Neural progenitor cell (in vitro differentiated cells): ENCODE measurements at regions not wholly inside any gene's neighbourhood (a gene's known extent, or its start where the extent isn't known, plus 50 kb on each side); places are given as distances from the start of the nearest gene placed in this dataset.

Experiments used
- DNase-seq: peaks from one replicate; pipeline ENCODE4 v3.0.0-alpha.2; 2016; ENCODE audit warnings: low spot score
- H2AFZ ChIP-seq: fragments of 200-600 bp; sonication (generic); replicated peaks from 2 replicates; pipeline ENCODE4 v1.6.1; 2016; ENCODE audit warnings: antibody characterized with exemption
- H3F3A ChIP-seq: fragments of 200-600 bp; sonication (generic); 2 replicates; pipeline ENCODE4 v1.6.1; 2016; ENCODE audit warnings: antibody characterized with exemption, low read depth
- H3K27ac ChIP-seq: fragments of 200-600 bp; sonication (generic); 2 replicates; pipeline ENCODE4 v1.5.1; 2016; ENCODE audit warnings: mild to moderate bottlenecking
- H3K27me3 ChIP-seq: fragments of 200-600 bp; sonication (generic); 2 replicates; pipeline ENCODE4 v1.6.1; 2016; ENCODE audit warnings: mild to moderate bottlenecking, moderate library complexity
- H3K36me3 ChIP-seq: fragments of 200-600 bp; sonication (generic); 2 replicates; pipeline ENCODE4 v1.5.1; 2016
- H3K4me1 ChIP-seq: fragments of 200-600 bp; sonication (generic); 2 replicates; pipeline ENCODE4 v1.6.1; 2016; ENCODE audit warnings: mixed run types
- H3K4me2 ChIP-seq: fragments of 200-600 bp; sonication (generic); 2 replicates; pipeline ENCODE4 v1.6.1; 2016
- H3K4me3 ChIP-seq: fragments of 200-600 bp; sonication (generic); 2 replicates; pipeline ENCODE4 v1.5.1; 2016
- H3K79me2 ChIP-seq: fragments of 200-600 bp; sonication (generic); 2 replicates; pipeline ENCODE4 v1.6.1; 2016; ENCODE audit warnings: low read depth
- H3K9ac ChIP-seq: fragments of 200-600 bp; sonication (generic); 2 replicates; pipeline ENCODE4 v1.6.1; 2016
- H3K9me3 ChIP-seq: fragments of 200-600 bp; sonication (generic); 2 replicates; pipeline ENCODE4 v1.5.1; 2016; ENCODE audit warnings: low read depth
- H4K20me1 ChIP-seq: fragments of 200-600 bp; sonication (generic); 2 replicates; pipeline ENCODE4 v1.6.1; 2016; ENCODE audit warnings: low read depth
- H3K27ac Mint-ChIP-seq: 3 replicates; pipeline ENCODE4 v1.8.0; 2021; ENCODE audit warnings: mixed read lengths
- H3K27me3 Mint-ChIP-seq: 2 replicates; pipeline ENCODE4 v1.8.0; 2022; ENCODE audit warnings: low read depth, mild to moderate bottlenecking, inconsistent platforms, moderate library complexity, mixed read lengths; ENCODE audit not compliant: insufficient read depth
- H3K36me3 Mint-ChIP-seq: 3 replicates; pipeline ENCODE4 v1.8.0; 2021; ENCODE audit warnings: mixed read lengths
- H3K4me1 Mint-ChIP-seq: 3 replicates; pipeline ENCODE4 v1.8.0; 2021; ENCODE audit warnings: mixed read lengths
- H3K4me3 Mint-ChIP-seq: 3 replicates; pipeline ENCODE4 v1.8.0; 2021; ENCODE audit warnings: mild to moderate bottlenecking, moderate library complexity, mixed read lengths
- H3K9me3 Mint-ChIP-seq: 3 replicates; pipeline ENCODE4 v1.8.0; 2020; ENCODE audit warnings: mixed read lengths
- EZH2 ChIP-seq: fragments of 200-600 bp; sonication (generic); IDR thresholded peaks from 2 replicates; pipeline ENCODE4 v1.6.1; 2017; ENCODE audit warnings: antibody characterized with exemption, mild to moderate bottlenecking, moderate library complexity
- EZH2phosphoT487 ChIP-seq: fragments of 200-600 bp; sonication (generic); IDR thresholded peaks from 2 replicates; pipeline ENCODE4 v1.6.1; 2017; ENCODE audit warnings: antibody characterized with exemption
- TF ChIP-seq, protein P1 (sequence below): fragments of 200-600 bp; sonication (generic); IDR thresholded peaks from 2 replicates; pipeline ENCODE4 v1.5.1; 2017; ENCODE audit warnings: antibody characterized with exemption, mild to moderate bottlenecking

DNA sequence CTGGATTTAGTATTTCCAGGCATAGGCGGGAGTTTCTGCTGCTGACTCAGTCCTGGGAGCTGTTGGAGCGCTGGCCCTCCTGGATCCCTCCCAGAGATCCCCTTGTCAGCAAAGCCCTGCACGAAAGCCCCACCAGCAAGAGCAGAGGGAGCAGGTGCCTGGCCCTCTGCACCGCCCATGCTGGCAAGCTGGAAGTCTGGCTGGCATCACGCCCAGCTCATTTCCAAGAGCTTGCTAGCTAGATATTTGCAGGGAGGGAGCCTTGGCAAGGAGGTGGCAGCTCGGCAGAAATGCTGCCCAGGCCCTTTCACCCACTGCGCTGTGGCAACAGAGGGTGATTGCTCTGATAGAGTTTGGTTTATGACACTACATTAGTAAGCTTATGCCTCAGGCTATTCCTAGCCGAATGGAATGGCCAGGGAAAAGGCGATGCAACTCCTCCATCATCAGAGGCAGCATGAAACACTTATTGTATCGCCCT lies 193.9 kb downstream of the EMP1 start:
- Histone ChIP-seq H3K27ac (no peak overlapping the region), H3K4me1 (peaks cover 19% of the 10 kb centered on the region), H3K36me3 (no peaks in the 10 kb centered on the region), H3K27me3 (no peaks in the 10 kb centered on the region), H3K4me2 (no peak overlapping the region), H2AFZ (no peak overlapping the region), H3K79me2 (no peaks in the 10 kb centered on the region), H4K20me1 (no peaks in the 10 kb centered on the region), H3K9ac (no peak overlapping the region), H3F3A (no peaks in the 10 kb centered on the region), H3K4me3 (no peak overlapping the region), H3K9me3 (no peaks in the 10 kb centered on the region)
- H3K27me3 Mint-ChIP-seq = peaks cover under 1% of the 10 kb centered on the region
- no peaks in the 10 kb centered on the region for H3K9me3 Mint-ChIP-seq
- no peak overlapping the region for H3K4me3 Mint-ChIP-seq
- DNase-seq = no peak
- TF ChIP-seq EZH2phosphoT487 (no peak), EZH2 (no peak)
- TF ChIP-seq, protein P1, sequence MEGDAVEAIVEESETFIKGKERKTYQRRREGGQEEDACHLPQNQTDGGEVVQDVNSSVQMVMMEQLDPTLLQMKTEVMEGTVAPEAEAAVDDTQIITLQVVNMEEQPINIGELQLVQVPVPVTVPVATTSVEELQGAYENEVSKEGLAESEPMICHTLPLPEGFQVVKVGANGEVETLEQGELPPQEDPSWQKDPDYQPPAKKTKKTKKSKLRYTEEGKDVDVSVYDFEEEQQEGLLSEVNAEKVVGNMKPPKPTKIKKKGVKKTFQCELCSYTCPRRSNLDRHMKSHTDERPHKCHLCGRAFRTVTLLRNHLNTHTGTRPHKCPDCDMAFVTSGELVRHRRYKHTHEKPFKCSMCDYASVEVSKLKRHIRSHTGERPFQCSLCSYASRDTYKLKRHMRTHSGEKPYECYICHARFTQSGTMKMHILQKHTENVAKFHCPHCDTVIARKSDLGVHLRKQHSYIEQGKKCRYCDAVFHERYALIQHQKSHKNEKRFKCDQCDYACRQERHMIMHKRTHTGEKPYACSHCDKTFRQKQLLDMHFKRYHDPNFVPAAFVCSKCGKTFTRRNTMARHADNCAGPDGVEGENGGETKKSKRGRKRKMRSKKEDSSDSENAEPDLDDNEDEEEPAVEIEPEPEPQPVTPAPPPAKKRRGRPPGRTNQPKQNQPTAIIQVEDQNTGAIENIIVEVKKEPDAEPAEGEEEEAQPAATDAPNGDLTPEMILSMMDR = no peak
- H3K4me1 Mint-ChIP-seq = no peaks in the 10 kb centered on the region
- H3K36me3 Mint-ChIP-seq = no peaks in the 10 kb centered on the region
- no peak overlapping the region for H3K27ac Mint-ChIP-seq

DNA sequence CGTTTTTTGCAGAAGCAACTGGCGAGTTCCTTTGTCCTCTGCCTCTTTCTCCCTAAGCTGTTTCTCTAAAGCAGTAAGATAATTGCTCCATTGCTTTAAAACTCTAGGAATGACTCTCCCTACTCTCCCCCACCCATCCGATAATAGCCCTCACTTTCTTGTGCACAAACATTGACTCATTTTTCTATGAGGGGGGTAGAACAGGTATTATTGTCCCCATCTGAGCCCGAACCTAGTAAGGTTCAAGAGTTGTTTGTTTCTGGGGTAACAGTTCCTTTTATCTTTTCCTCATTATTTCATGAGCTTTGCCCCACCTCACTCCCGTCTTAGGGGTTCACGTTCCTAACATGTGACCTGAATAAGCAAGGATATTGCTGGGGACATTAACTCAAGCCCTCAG lies 190.6 kb downstream of the EMP1 start:
- H3F3A ChIP-seq = no peaks in the 10 kb centered on the region
- H3K9me3 ChIP-seq = no peaks in the 10 kb centered on the region
- peaks cover 19% of the 10 kb centered on the region for H3K4me1 ChIP-seq
- Mint-ChIP-seq H3K27ac (no peak overlapping the region), H3K27me3 (peaks cover 3% of the 10 kb centered on the region), H3K36me3 (no peaks in the 10 kb centered on the region), H3K9me3 (no peaks in the 10 kb centered on the region), H3K4me3 (no peak overlapping the region), H3K4me1 (no peaks in the 10 kb centered on the region)
- H4K20me1 ChIP-seq = no peaks in the 10 kb centered on the region
- no peak overlapping the region for H3K9ac ChIP-seq
- H3K4me3 ChIP-seq = no peak overlapping the region
- H3K36me3 ChIP-seq = no peaks in the 10 kb centered on the region
- no peak for TF ChIP-seq EZH2phosphoT487
- TF ChIP-seq, protein P1 = no peak
- no peak for TF ChIP-seq EZH2
- H3K79me2 ChIP-seq = no peaks in the 10 kb centered on the region
- H3K27me3 ChIP-seq = no peaks in the 10 kb centered on the region
- H3K27ac ChIP-seq = no peak overlapping the region
- DNase-seq = no peak
- H3K4me2 ChIP-seq = peak overlapping the region; percentile 42
- H2AFZ ChIP-seq = no peak overlapping the region

DNA sequence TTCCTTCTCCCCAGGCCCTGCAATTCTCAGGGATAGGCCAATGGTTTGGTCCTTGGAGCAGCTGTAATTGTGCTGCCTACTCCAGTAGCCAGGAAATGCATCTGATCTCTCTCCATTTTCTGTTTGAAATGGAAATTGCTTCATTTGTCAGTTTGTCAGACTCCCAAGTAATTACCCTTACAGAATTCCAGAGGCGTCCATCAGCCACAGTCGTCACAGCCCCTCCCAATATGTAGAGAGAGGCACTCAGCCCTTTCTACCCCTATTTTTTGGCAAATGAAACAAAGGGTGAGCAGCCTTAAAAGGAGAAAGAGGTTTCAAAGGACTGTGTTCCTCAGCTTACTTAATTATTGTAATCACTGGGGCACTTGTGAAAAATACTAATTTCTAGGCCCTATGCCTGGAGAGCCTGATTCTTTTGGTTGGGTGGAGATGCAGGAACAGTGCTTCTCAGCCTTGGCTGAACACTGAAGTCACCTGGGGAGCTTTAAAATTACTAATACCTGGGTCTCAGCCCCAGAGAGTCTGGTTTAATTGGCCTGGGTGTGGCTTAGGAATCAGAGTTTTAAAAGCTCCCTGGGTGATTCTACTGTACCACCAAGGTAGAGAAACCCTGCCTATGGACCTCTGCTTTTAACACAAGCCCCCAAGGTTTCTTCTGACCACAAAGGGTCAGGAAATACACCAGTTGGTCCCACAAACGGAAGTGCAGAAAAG lies 190.0 kb downstream of the EMP1 start:
- peak overlapping the region; percentile 42 for H3K4me2 ChIP-seq
- Mint-ChIP-seq H3K27me3 (peaks cover 3% of the 10 kb centered on the region), H3K4me1 (no peaks in the 10 kb centered on the region), H3K4me3 (no peak overlapping the region), H3K27ac (peak overlapping the region; percentile 66), H3K36me3 (no peaks in the 10 kb centered on the region), H3K9me3 (no peaks in the 10 kb centered on the region)
- no peak for DNase-seq
- no peaks in the 10 kb centered on the region for H3K79me2 ChIP-seq
- peaks cover 19% of the 10 kb centered on the region for H3K4me1 ChIP-seq
- H3K27ac ChIP-seq = no peak overlapping the region
- no peak overlapping the region for H3K4me3 ChIP-seq
- H3K9ac ChIP-seq = no peak overlapping the region
- H3K27me3 ChIP-seq = no peaks in the 10 kb centered on the region
- H3F3A ChIP-seq = no peaks in the 10 kb centered on the region
- H2AFZ ChIP-seq = no peak overlapping the region
- H3K9me3 ChIP-seq = no peaks in the 10 kb centered on the region
- H4K20me1 ChIP-seq = no peaks in the 10 kb centered on the region
- H3K36me3 ChIP-seq = no peaks in the 10 kb centered on the region
- TF ChIP-seq, protein P1 = no peak
- no peak for TF ChIP-seq EZH2phosphoT487
- no peak for TF ChIP-seq EZH2
